Cardiac muscle cell (in vitro differentiated cells and primary cell): ENCODE measurements at regions not wholly inside any gene's neighbourhood (a gene's known extent, or its start where the extent isn't known, plus 50 kb on each side); places are given as distances from the start of the nearest gene placed in this dataset.
"Not testable (repeated sequence)": the region's sequence is repeated elsewhere in the genome, so short reads cannot be mapped to it uniquely, and the experiment has no call there.

Experiments used
- DNase-seq, 2 donors: peaks; one replicate each; pipeline versions ENCODE4 v3.0.0 to v3.0.0-alpha.2; 2010 to 2017; ENCODE audit warnings: low read depth in 1 of 2, low spot score in 1 of 2
- H3K27ac ChIP-seq: fragments of 200-600 bp; sonication (generic); 2 replicates; pipeline ENCODE4 v1.5.1; 2016
- H3K27me3 ChIP-seq: fragments of 200-600 bp; sonication (generic); 2 replicates; pipeline ENCODE4 v1.6.0; 2016; ENCODE audit warnings: control low read depth
- H3K36me3 ChIP-seq: fragments of 200-600 bp; sonication (generic); 2 replicates; pipeline ENCODE4 v1.5.1; 2016; ENCODE audit warnings: control low read depth
- H3K4me1 ChIP-seq: fragments of 200-600 bp; sonication (generic); 2 replicates; pipeline ENCODE4 v1.8.1; 2017; ENCODE audit warnings: low read depth, mild to moderate bottlenecking, mixed run types
- H3K4me3 ChIP-seq: fragments of 200-600 bp; sonication (generic); 2 replicates; pipeline ENCODE4 v1.5.1; 2016; ENCODE audit warnings: mild to moderate bottlenecking
- H3K9me3 ChIP-seq: fragments of 200-600 bp; sonication (generic); 2 replicates; pipeline ENCODE4 v1.5.1; 2017; ENCODE audit warnings: low read depth, mild to moderate bottlenecking, control low read depth
- CTCF ChIP-seq: IDR thresholded peaks from 2 replicates; pipeline ENCODE4 v1.5.1; 2012; ENCODE audit warnings: low read depth, mild to moderate bottlenecking, low read length

DNA sequence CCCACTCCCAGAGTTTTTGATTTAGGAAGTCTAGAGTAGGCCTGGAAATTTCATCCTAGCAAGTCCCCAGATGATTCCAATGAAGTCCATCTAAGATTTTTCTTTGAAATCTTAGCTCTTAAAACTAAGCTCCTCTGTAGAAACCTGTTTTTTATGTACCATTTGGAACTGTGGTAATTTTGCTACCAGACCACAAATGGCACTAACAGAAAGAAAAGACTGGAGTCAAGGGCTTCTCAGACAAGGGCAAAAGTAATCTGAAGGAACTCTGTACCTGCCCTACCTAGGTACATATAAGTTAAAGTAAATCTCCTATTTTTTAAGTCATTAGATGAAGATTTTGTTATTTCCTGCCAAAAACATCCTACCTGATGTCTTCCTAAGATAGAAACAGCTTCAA lies 155.0 kb upstream of the HTR1E start:
- Histone ChIP-seq H3K36me3 (no peaks in the 10 kb centered on the region), H3K9me3 (no peaks in the 10 kb centered on the region), H3K27me3 (no peaks in the 10 kb centered on the region), H3K4me1 (peaks cover 6% of the 10 kb centered on the region), H3K4me3 (no peak overlapping the region), H3K27ac (no peak overlapping the region)
- no peak for DNase-seq
- TF ChIP-seq CTCF, result no peak

- no peak for DNase-seq
- Histone ChIP-seq H3K27ac (no peak overlapping the region), H3K27me3 (no peaks in the 10 kb centered on the region), H3K4me3 (no peak overlapping the region), H3K36me3 (no peaks in the 10 kb centered on the region), H3K9me3 (no peaks in the 10 kb centered on the region), H3K4me1 (peaks cover 6% of the 10 kb centered on the region)
- no peak for TF ChIP-seq CTCF
Observed at GRCh38 chr6:86780923-86781322, 156.4 kb upstream of the HTR1E start.

- no peak for TF ChIP-seq CTCF
- no peak for DNase-seq
- H3K9me3 ChIP-seq, result no peaks in the 10 kb centered on the region
- H3K4me3 ChIP-seq, result no peak overlapping the region
- no peaks in the 10 kb centered on the region for H3K36me3 ChIP-seq
- H3K27me3 ChIP-seq, result no peaks in the 10 kb centered on the region
- no peak overlapping the region for H3K27ac ChIP-seq
- no peaks in the 10 kb centered on the region for H3K4me1 ChIP-seq
Observed at GRCh38 chr6:86775893-86776292, 161.4 kb upstream of the HTR1E start.

GRCh38 chr6:86765211-86765610 lies 172.1 kb upstream of the HTR1E start:
- TF ChIP-seq CTCF, result no peak
- H3K36me3 ChIP-seq, result no peaks in the 10 kb centered on the region
- H3K27me3 ChIP-seq, result no peaks in the 10 kb centered on the region
- H3K9me3 ChIP-seq, result no peaks in the 10 kb centered on the region
- no peak overlapping the region for H3K27ac ChIP-seq
- H3K4me3 ChIP-seq, result no peak overlapping the region
- H3K4me1 ChIP-seq, result no peaks in the 10 kb centered on the region
- no peak for DNase-seq

DNA sequence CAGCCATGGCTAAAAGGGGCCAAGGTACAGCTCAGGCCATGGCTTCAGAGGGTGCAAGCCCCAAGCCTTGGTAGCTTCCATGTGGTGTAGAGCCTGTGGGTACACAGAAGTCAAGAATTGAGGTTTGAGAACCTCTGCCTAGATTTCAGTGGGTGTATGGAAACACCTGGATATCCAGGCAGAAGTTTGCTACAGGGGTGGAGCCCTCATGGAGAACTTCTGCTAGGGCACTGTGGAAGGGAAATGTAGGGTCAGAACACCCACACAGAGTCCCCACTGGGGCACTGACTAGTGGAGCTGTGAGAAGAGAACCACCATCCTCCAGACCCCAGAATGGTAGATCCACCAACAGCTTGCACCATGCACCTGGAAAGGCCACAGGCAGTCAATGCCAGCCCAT lies 177.4 kb upstream of the HTR1E start:
- not testable (repeated sequence) for H3K27ac ChIP-seq, H3K4me1 ChIP-seq, H3K4me3 ChIP-seq, H3K27me3 ChIP-seq, H3K36me3 ChIP-seq, DNase-seq, H3K9me3 ChIP-seq

- Histone ChIP-seq H3K27me3 (no peaks in the 10 kb centered on the region), H3K27ac (no peak overlapping the region), H3K36me3 (no peaks in the 10 kb centered on the region), H3K4me1 (no peaks in the 10 kb centered on the region), H3K9me3 (no peaks in the 10 kb centered on the region), H3K4me3 (no peak overlapping the region)
- no peak for DNase-seq
- TF ChIP-seq CTCF, result no peak
Observed at GRCh38 chr6:86756640-86757229, 180.6 kb upstream of the HTR1E start.
